Kidney epithelial cell (primary cell): ENCODE measurements at regions not wholly inside any gene's neighbourhood (a gene's known extent, or its start where the extent isn't known, plus 50 kb on each side); places are given as distances from the start of the nearest gene placed in this dataset.

Source experiments
- DNase-seq: peaks from one replicate; pipeline ENCODE4 v3.0.0-alpha.2; 2010; ENCODE audit warnings: low read depth
- H3K27me3 ChIP-seq: 2 replicates; pipeline ENCODE4 v1.6.0; 2011; ENCODE audit warnings: low read length; ENCODE audit not compliant: control insufficient read depth, insufficient read depth
- H3K36me3 ChIP-seq: 2 replicates; pipeline ENCODE4 v1.5.1; 2011; ENCODE audit warnings: low read length; ENCODE audit not compliant: control insufficient read depth, insufficient read depth
- H3K4me3 ChIP-seq: 2 replicates; pipeline ENCODE4 v1.5.1; 2011; ENCODE audit warnings: low read depth, mild to moderate bottlenecking, control low read depth, low read length
- TF ChIP-seq, protein P1 (sequence below): IDR thresholded peaks from 2 replicates; pipeline ENCODE4 v1.5.1; 2011; ENCODE audit warnings: mild to moderate bottlenecking, moderate library complexity, low read length, control low read depth, inconsistent platforms; ENCODE audit not compliant: insufficient read depth, poor library complexity, severe bottlenecking

DNA sequence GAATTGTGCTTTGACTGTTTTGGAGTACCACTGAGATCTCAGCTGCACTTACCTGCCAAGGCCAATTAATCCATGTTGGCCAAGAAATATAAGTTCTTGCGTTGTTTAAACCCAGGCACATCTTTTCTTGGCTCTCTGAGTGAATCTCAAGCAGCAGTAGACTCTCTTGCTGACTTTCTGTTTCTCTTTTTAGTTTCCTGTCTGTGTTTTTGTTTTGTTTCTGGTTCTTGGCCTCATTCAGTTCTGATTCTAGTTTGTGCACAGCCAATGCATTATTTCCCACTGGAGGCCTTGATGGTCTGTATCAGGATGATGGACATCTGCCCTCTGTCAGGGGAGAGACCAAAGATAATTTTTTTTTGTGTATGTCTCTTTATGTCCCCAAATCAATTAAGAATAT lies 379.4 kb downstream of the CDH2 start:
- Histone ChIP-seq H3K4me3 (no peak overlapping the region), H3K27me3 (no peaks in the 10 kb centered on the region), H3K36me3 (no peaks in the 10 kb centered on the region)
- TF ChIP-seq, protein P1, sequence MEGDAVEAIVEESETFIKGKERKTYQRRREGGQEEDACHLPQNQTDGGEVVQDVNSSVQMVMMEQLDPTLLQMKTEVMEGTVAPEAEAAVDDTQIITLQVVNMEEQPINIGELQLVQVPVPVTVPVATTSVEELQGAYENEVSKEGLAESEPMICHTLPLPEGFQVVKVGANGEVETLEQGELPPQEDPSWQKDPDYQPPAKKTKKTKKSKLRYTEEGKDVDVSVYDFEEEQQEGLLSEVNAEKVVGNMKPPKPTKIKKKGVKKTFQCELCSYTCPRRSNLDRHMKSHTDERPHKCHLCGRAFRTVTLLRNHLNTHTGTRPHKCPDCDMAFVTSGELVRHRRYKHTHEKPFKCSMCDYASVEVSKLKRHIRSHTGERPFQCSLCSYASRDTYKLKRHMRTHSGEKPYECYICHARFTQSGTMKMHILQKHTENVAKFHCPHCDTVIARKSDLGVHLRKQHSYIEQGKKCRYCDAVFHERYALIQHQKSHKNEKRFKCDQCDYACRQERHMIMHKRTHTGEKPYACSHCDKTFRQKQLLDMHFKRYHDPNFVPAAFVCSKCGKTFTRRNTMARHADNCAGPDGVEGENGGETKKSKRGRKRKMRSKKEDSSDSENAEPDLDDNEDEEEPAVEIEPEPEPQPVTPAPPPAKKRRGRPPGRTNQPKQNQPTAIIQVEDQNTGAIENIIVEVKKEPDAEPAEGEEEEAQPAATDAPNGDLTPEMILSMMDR: no peak
- DNase-seq: no peak

DNA sequence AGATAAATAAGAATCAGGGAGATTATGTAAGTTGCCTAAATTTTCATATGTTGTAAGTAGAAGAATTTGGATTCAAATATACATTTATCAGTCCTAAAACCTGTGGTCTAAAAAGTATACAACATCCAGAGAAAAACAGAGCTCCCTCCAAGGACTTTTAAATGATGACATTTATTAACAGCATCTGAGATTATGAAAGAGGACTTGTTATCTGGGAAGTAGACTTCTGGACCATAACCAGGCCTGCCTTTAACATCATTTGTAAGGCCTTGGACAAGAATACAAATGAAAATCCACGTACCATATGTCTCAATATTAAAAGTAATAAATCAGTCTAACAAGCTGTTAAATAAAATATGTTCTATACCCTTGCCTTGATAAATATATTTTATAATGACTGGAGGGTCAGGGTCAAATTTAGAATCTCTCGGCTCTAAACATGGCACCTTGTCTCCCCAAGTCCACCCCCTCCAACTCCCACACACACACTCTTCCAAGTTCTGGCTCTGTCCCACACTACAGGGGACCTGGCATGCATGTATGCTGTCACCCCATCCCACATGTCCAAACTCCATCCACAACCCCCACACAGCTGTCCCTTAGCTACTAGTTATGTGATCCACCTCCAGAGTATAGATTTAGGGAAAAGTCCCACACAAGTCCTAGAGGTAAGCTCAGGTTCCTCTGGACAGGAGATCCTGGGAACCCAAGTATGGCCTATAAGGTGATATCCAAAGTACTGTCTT lies 382.6 kb downstream of the CDH2 start:
- no peak overlapping the region for H3K4me3 ChIP-seq
- no peaks in the 10 kb centered on the region for H3K36me3 ChIP-seq
- DNase-seq: no peak
- TF ChIP-seq, protein P1: no peak
- no peaks in the 10 kb centered on the region for H3K27me3 ChIP-seq

DNA sequence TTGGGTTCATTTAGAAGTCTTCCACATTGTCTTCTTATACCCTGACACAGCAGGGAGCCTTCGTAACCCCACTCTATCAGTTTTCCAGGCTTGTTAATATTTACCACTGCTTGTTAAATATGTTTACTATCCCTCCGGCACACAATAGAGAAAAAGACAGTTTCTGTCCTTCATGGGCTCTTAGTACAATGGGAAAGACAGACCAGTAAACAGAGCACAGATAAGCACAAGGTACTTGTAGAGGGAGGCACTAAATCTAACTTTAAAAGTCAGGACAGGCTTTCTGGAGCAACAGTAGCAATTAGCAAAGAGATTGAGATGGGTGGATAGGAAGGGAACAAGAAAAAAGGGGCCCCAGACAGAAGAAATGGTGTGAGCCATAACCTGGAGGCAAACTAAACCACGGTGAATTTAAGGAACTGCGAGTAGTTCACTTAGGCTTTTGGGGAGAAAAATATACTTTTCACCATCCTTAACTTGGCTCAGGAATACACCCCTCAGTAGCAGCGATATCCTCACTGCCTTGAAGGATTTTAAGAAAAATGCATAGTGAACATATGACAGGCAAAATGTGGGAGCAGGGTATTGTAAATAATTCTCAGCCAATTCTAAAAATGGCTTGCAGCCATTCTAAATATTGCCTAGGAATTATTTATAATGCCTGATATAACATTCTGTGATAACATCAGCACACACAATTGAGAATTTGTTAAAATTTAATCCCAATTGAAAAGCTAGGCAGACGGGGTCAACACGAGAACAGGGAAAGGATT lies 383.7 kb downstream of the CDH2 start:
- no peak for DNase-seq
- Histone ChIP-seq H3K27me3 (no peaks in the 10 kb centered on the region), H3K36me3 (no peaks in the 10 kb centered on the region), H3K4me3 (no peak overlapping the region)
- TF ChIP-seq, protein P1: no peak

DNA sequence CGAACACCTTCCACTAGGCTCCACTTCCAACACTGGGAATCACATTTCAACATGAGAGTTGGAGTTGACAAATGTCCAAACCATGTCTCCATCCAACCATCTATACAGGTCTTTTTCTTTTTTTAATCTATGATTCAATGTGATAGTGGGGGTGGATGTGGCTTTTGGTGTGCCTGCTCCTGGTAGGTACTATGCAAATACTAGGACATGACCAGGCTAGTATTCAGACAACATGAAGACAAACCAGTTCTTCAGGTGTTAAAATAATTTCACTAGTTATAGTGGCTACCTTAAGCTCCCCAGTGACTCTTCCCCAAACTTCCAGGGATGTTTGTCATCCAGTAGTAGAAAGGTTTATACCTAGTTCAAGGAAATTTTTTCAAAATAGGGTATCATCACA lies 387.5 kb downstream of the CDH2 start:
- no peaks in the 10 kb centered on the region for H3K27me3 ChIP-seq
- no peak overlapping the region for H3K4me3 ChIP-seq
- no peaks in the 10 kb centered on the region for H3K36me3 ChIP-seq
- TF ChIP-seq, protein P1: no peak
- DNase-seq: no peak

DNA sequence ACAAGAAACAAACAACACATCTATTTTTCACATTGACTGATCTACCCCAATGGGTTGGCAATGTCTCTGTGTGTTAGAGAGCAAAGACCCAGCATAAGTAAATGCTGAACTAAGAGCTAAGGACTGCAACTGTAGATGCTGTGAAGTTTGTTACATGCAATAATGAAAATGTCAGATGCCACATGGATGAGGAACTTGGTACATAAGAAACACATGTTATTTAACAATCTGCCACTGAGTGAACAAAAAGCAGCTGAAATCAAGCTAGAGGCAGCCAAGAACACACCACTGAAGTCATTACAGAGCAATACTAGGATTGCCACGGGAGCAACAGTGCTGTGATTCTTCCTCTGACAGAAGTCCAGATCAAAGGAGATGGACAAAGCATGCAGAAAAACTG lies 389.4 kb downstream of the CDH2 start:
- TF ChIP-seq, protein P1: no peak
- H3K4me3 ChIP-seq: no peak overlapping the region
- no peaks in the 10 kb centered on the region for H3K36me3 ChIP-seq
- no peak for DNase-seq
- no peaks in the 10 kb centered on the region for H3K27me3 ChIP-seq
